IMR-90 (cell line): ENCODE measurements at regions not wholly inside any gene's neighbourhood (a gene's known extent, or its start where the extent isn't known, plus 50 kb on each side); places are given as distances from the start of the nearest gene placed in this dataset.

ENCODE experiments used
- CTCF ChIP-seq: conservative IDR thresholded peaks from 2 replicates; pipeline ENCODE4 v1.5.1; 2012; ENCODE audit warnings: mild to moderate bottlenecking, low read depth, low read length, improper control_type of control experiment
- RCOR1 ChIP-seq: IDR thresholded peaks from 2 replicates; pipeline ENCODE4 v1.6.1; 2012; ENCODE audit warnings: mild to moderate bottlenecking, low read length, improper control_type of control experiment; ENCODE audit not compliant: insufficient replicate concordance

DNA sequence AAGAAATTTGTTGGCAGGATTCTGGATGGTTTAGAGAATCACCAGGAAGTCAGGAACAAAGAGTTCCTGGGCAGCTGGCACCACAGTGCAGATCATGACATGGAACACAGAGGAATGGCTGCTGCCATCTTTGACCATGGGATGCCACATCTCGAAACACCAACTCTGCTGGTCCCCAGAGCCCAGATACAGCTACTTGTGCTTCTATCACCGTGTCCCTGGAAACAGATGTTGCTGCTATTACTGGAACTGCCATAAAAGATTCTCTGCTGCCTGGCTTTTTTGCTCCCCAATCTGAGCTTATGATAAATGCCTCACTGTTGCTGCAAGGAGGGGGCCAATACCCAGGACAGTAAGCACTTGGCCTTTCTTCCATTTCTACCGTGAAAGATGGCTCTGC, 185.2 kb downstream of the CSNK2A3 start:
- TF ChIP-seq CTCF (no peak), RCOR1 (no peak)
